ENCODE measurements at regions not wholly inside any gene's neighbourhood (a gene's known extent, or its start where the extent isn't known, plus 50 kb on each side); places are given as distances from the start of the nearest gene placed in this dataset.

- Histone ChIP-seq H3K4me1 (peaks cover 1% of the 10 kb centered on the region), H3K36me3 (no peaks in the 10 kb centered on the region), H3K27me3 (no peaks in the 10 kb centered on the region), H3K9me3 (no peaks in the 10 kb centered on the region), H3K4me3 (no peak overlapping the region), H3K27ac (no peak overlapping the region)
- no peak for TF ChIP-seq CTCF (IDR thresholded peaks at IDR 0.05)
- TF ChIP-seq POLR2AphosphoS5 (IDR thresholded peaks at IDR 0.05; ENCODE audit: insufficient read depth in 1 of 2, low read depth in 1 of 2): no peak
- intact Hi-C loops (cut with DNase I): no loop called here
- DNase-seq (ENCODE audit: extremely low spot score in 2 of 2): no peak
Observed at GRCh38 chr6:73989428-73989827, 293.4 kb downstream of the CD109 start.

- Histone ChIP-seq H3K27me3 (no peaks in the 10 kb centered on the region), H3K36me3 (no peaks in the 10 kb centered on the region), H3K4me3 (no peak overlapping the region), H3K9me3 (no peaks in the 10 kb centered on the region), H3K4me1 (peaks cover 7% of the 10 kb centered on the region), H3K27ac (no peak overlapping the region)
- TF ChIP-seq POLR2AphosphoS5 (IDR thresholded peaks at IDR 0.05; ENCODE audit: insufficient read depth in 1 of 2, low read depth in 1 of 2) (no peak), CTCF (IDR thresholded peaks at IDR 0.05) (no peak), POLR2A (IDR thresholded peaks at IDR 0.05) (no peak)
- no peak for DNase-seq (ENCODE audit: extremely low spot score in 2 of 2)
- intact Hi-C loops (cut with DNase I): no loop called here
Observed at GRCh38 chr6:73985891-73986290, 289.9 kb downstream of the CD109 start.

GRCh38 chr6:73984571-73985210, 288.7 kb downstream of the CD109 start:
- intact Hi-C loops (cut with DNase I): no loop called here
- no peak for TF ChIP-seq POLR2AphosphoS5 (IDR thresholded peaks at IDR 0.05; ENCODE audit: insufficient read depth in 1 of 2, low read depth in 1 of 2)
- no peak for TF ChIP-seq CTCF (IDR thresholded peaks at IDR 0.05)
- TF ChIP-seq POLR2A (IDR thresholded peaks at IDR 0.05): no peak
- no peaks in the 10 kb centered on the region for H3K9me3 ChIP-seq
- no peaks in the 10 kb centered on the region for H3K36me3 ChIP-seq
- no peaks in the 10 kb centered on the region for H3K27me3 ChIP-seq
- no peak overlapping the region for H3K4me3 ChIP-seq
- peaks cover 7% of the 10 kb centered on the region for H3K4me1 ChIP-seq
- DNase-seq (ENCODE audit: extremely low spot score in 2 of 2): no peak
- no peak overlapping the region for H3K27ac ChIP-seq

- Histone ChIP-seq H3K27ac (no peak overlapping the region), H3K36me3 (no peaks in the 10 kb centered on the region), H3K4me1 (peaks cover 7% of the 10 kb centered on the region), H3K27me3 (no peaks in the 10 kb centered on the region), H3K4me3 (no peak overlapping the region), H3K9me3 (no peaks in the 10 kb centered on the region)
- no peak for DNase-seq (ENCODE audit: extremely low spot score in 2 of 2)
- intact Hi-C loops (cut with DNase I): no loop called here
- no peak for TF ChIP-seq POLR2AphosphoS5 (IDR thresholded peaks at IDR 0.05; ENCODE audit: insufficient read depth in 1 of 2, low read depth in 1 of 2)
- TF ChIP-seq POLR2A (IDR thresholded peaks at IDR 0.05): no peak
- no peak for TF ChIP-seq CTCF (IDR thresholded peaks at IDR 0.05)
Observed at GRCh38 chr6:73983367-73983766, 287.4 kb downstream of the CD109 start.

- Histone ChIP-seq H3K4me1 (peaks cover 7% of the 10 kb centered on the region), H3K36me3 (no peaks in the 10 kb centered on the region), H3K27me3 (no peaks in the 10 kb centered on the region), H3K27ac (no peak overlapping the region), H3K4me3 (no peak overlapping the region), H3K9me3 (no peaks in the 10 kb centered on the region)
- TF ChIP-seq POLR2AphosphoS5 (IDR thresholded peaks at IDR 0.05; ENCODE audit: insufficient read depth in 1 of 2, low read depth in 1 of 2): no peak
- no peak for TF ChIP-seq POLR2A (IDR thresholded peaks at IDR 0.05)
- TF ChIP-seq CTCF (IDR thresholded peaks at IDR 0.05): no peak
- intact Hi-C loops (cut with DNase I): no loop called here
- DNase-seq (ENCODE audit: extremely low spot score in 2 of 2): no peak
Observed at GRCh38 chr6:73980096-73980495, 284.1 kb downstream of the CD109 start.

Measured in vagina (tissue), 2 donors.